Neural crest cell (in vitro differentiated cells): ENCODE measurements at regions not wholly inside any gene's neighbourhood (a gene's known extent, or its start where the extent isn't known, plus 50 kb on each side); places are given as distances from the start of the nearest gene placed in this dataset.
A peak's percentile ranks its signal among the peaks of the same experiment; 100 is the strongest.
"Not testable (repeated sequence)": the region's sequence is repeated elsewhere in the genome, so short reads cannot be mapped to it uniquely, and the experiment has no call there.

ENCODE experiments used
- DNase-seq: peaks from one replicate; pipeline ENCODE4 v3.0.0; 2021; ENCODE audit warnings: low read depth, mixed read lengths, low spot score
- H3K27ac Mint-ChIP-seq: one replicate; pipeline ENCODE4 v1.8.0; 2021; ENCODE audit warnings: mild to moderate bottlenecking, mixed read lengths; ENCODE audit not compliant: unreplicated experiment
- H3K27me3 Mint-ChIP-seq: 2 replicates; pipeline ENCODE4 v1.8.0; 2021; ENCODE audit warnings: low read depth, mild to moderate bottlenecking, mixed read lengths
- H3K36me3 Mint-ChIP-seq: 2 replicates; pipeline ENCODE4 v1.8.0; 2021; ENCODE audit warnings: low read depth, mild to moderate bottlenecking, mixed read lengths
- H3K4me1 Mint-ChIP-seq: 2 replicates; pipeline ENCODE4 v1.8.0; 2021; ENCODE audit warnings: mixed read lengths
- H3K4me3 Mint-ChIP-seq: one replicate; pipeline ENCODE4 v1.8.0; 2021; ENCODE audit warnings: mild to moderate bottlenecking, mixed read lengths
- H3K9me3 Mint-ChIP-seq: 2 replicates; pipeline ENCODE4 v1.8.0; 2021; ENCODE audit warnings: mixed read lengths
- CTCF ChIP-seq: fragments of 200-600 bp; sonication (generic); conservative IDR thresholded peaks from 2 replicates; pipeline ENCODE4 v1.5.0; 2021; ENCODE audit warnings: antibody characterized with exemption, mild to moderate bottlenecking

GRCh38 chr11:3476084-3476936 lies 97.4 kb upstream of the ZNF195 start:
- H3K9me3 Mint-ChIP-seq, H3K36me3 Mint-ChIP-seq, H3K4me1 Mint-ChIP-seq, DNase-seq, H3K4me3 Mint-ChIP-seq: not testable (repeated sequence)
- Mint-ChIP-seq H3K27me3 (peaks cover 37% of the 10 kb centered on the region), H3K27ac (peak overlapping the region; percentile 22)
- peak; percentile 47 for TF ChIP-seq CTCF

DNA sequence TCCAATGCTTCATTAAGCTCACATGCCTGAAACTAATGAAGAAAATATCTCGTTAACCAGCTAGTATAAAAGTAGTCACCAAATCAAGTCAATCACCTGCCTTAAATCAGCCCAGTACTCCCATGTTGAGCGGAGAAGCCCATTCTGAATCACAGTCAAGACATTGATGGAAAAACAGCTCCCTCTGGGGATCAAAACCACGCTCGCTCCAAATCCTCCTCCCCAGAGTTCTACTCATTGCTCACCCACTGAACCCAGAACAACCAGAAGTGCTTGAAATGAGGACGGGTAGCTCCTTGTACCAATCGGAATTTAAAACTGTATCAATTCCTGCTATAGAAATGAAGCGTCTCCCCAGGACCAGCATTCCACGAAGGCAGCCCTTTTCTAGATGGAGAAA lies 90.0 kb upstream of the ZNF195 start:
- H3K4me3 Mint-ChIP-seq, H3K4me1 Mint-ChIP-seq, H3K36me3 Mint-ChIP-seq, H3K27ac Mint-ChIP-seq, DNase-seq, H3K9me3 Mint-ChIP-seq: not testable (repeated sequence)
- peaks cover 46% of the 10 kb centered on the region for H3K27me3 Mint-ChIP-seq

DNA sequence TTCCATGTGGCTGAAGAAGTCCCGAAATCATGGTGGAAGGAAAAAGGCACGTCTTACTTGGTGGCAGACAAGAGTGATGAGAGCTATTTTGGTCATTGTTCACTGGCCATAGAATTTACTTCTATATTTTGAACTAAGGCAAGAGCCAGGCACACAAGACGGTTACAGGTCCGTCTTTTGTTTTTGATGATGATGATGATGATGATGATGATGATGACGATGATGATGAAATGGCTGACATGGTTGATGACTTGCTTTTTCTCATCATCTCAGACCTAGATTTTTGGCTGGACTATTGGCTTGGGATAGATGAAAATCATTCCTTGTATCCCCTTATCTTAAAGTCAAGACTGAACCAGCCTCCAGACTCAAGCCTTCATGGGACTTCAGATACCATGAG lies 88.7 kb upstream of the ZNF195 start:
- H3K4me1 Mint-ChIP-seq, H3K27ac Mint-ChIP-seq, H3K9me3 Mint-ChIP-seq, H3K4me3 Mint-ChIP-seq, DNase-seq, H3K36me3 Mint-ChIP-seq: not testable (repeated sequence)
- peaks cover 35% of the 10 kb centered on the region for H3K27me3 Mint-ChIP-seq

GRCh38 chr11:3455666-3456065 lies 76.7 kb upstream of the ZNF195 start:
- not testable (repeated sequence) for H3K9me3 Mint-ChIP-seq, DNase-seq, H3K27ac Mint-ChIP-seq, H3K4me3 Mint-ChIP-seq, H3K36me3 Mint-ChIP-seq
- Mint-ChIP-seq H3K4me1 (peaks cover 10% of the 10 kb centered on the region), H3K27me3 (peaks cover 54% of the 10 kb centered on the region)

DNA sequence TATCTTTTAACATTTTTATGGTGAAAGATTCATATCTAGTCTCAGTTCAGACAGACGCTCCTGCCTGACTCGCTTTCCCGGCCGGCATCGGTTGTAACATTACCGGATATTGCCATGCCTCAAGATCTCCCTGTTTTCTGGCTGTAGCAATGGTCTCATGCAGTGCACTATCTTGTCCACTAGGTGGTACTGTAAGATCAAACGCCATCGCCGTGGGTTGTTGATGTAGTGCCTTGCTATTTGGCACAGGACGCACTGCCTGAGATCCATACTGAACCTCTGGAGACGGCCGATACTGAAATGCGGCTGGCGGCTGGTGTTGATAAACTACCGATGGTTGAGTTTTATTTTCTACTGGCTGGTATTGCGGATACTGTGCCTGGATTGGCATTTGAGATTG lies 75.9 kb upstream of the ZNF195 start:
- not testable (repeated sequence) for H3K36me3 Mint-ChIP-seq, H3K9me3 Mint-ChIP-seq, H3K27ac Mint-ChIP-seq, H3K4me3 Mint-ChIP-seq
- peaks cover 10% of the 10 kb centered on the region for H3K4me1 Mint-ChIP-seq
- peak; percentile 47 for DNase-seq
- TF ChIP-seq CTCF = peak; percentile 79
- H3K27me3 Mint-ChIP-seq = peaks cover 50% of the 10 kb centered on the region

DNA sequence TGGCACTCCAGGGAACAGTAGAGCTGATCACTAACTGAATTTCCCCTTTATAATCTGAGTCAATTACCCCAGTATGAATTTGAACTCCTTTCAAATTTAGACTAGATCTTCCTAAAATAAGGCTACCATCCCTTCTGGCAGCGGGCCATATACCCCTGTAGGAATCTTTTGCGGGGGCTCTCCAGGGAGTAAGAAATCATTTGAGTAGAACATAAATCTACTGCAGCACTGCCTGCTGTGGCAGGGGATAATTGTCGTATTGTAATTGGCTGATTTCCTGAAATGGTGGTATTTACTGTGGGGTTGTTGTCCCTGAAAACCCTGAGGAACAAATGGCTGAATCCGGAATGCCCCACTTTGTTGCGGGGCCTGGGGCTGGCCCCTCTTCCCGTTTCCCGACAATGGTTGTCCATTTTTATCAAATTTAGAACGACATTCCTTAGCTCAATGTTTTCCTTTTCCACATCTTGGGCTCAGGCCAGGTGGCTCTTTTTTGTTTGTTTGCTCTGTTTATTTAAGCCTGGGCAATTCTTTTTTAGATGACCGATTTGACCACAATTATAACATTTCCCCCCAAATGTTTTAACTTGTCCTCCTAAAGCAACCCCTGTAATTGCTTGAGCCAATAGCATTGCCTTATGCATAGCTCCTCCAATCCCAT lies 74.8 kb upstream of the ZNF195 start:
- H3K4me1 Mint-ChIP-seq = peaks cover 10% of the 10 kb centered on the region
- not testable (repeated sequence) for H3K9me3 Mint-ChIP-seq, DNase-seq, H3K27ac Mint-ChIP-seq, H3K4me3 Mint-ChIP-seq, H3K36me3 Mint-ChIP-seq
- peaks cover 50% of the 10 kb centered on the region for H3K27me3 Mint-ChIP-seq

GRCh38 chr11:3450822-3451221 lies 71.9 kb upstream of the ZNF195 start:
- not testable (repeated sequence) for H3K9me3 Mint-ChIP-seq, H3K4me1 Mint-ChIP-seq, DNase-seq, H3K4me3 Mint-ChIP-seq, H3K27ac Mint-ChIP-seq, H3K36me3 Mint-ChIP-seq
- peaks cover 36% of the 10 kb centered on the region for H3K27me3 Mint-ChIP-seq

- peaks cover 26% of the 10 kb centered on the region for H3K27me3 Mint-ChIP-seq
- not testable (repeated sequence) for H3K4me1 Mint-ChIP-seq, H3K9me3 Mint-ChIP-seq, DNase-seq, H3K27ac Mint-ChIP-seq, H3K36me3 Mint-ChIP-seq, H3K4me3 Mint-ChIP-seq
Measured at GRCh38 chr11:3445535-3445934, 66.6 kb upstream of the ZNF195 start.

GRCh38 chr11:3444420-3444744 lies 65.4 kb upstream of the ZNF195 start:
- H3K27me3 Mint-ChIP-seq = peaks cover 28% of the 10 kb centered on the region
- H3K36me3 Mint-ChIP-seq, H3K9me3 Mint-ChIP-seq, H3K4me3 Mint-ChIP-seq, H3K4me1 Mint-ChIP-seq, DNase-seq, H3K27ac Mint-ChIP-seq: not testable (repeated sequence)

DNA sequence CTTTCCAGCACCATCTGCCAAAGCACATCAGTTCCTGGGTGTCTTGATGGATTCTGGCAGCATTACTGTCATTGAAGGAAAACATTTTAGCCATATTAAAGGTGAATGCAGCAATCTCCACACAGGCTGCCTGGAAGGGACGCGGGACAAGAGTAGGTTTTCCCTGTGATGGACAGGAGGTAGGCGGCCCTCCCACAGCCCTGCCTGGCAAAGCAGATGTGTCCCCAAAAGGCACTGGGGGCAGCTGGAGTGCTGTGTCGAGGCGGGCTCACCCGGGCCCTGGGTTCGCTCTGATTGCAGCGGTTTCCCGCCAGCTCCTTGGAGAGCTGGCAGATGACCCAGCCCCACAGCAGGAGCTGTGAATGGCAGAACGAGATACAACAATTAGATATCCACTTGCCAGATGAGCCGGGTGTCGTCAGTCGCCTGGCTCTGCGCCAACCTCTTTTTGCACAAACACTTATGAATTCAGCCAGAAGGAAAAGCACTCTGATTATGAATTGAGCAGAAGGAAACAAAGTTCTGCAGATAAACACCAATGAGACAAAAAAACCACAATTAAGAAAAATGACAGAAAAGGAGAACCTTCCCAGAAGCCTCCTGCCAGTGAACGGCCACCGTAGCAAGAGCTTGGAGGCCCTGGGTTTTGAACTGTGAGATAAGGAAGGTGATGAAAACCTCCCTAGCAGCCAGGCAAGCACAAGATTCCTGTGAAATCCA lies 64.9 kb upstream of the ZNF195 start:
- not testable (repeated sequence) for H3K36me3 Mint-ChIP-seq, H3K27ac Mint-ChIP-seq, DNase-seq, H3K4me1 Mint-ChIP-seq, H3K4me3 Mint-ChIP-seq, H3K9me3 Mint-ChIP-seq
- H3K27me3 Mint-ChIP-seq = peaks cover 31% of the 10 kb centered on the region

DNA sequence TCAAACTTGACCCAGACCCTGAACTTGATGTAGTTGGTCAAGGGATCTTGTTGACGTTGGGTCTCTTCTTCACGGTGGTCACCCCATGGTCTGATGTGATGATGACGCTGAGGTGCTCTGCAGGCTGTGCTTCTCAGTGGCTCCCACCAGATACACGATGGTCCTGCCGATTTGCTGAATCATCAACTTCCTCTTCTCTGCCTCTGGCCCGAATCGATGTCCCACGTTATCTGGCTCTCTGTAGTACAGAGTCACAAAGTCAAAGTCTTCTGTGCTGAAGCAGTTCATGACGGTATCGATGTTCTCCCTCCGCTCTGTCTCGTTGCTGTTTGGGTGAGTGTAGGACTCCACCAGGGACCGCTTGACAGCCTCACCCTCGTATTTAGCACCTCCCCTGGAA lies 58.5 kb upstream of the ZNF195 start:
- not testable (repeated sequence) for H3K9me3 Mint-ChIP-seq, DNase-seq, H3K27ac Mint-ChIP-seq, H3K4me1 Mint-ChIP-seq, H3K27me3 Mint-ChIP-seq, H3K36me3 Mint-ChIP-seq, H3K4me3 Mint-ChIP-seq
